H1 (cell line): ENCODE measurements at regions not wholly inside any gene's neighbourhood (a gene's known extent, or its start where the extent isn't known, plus 50 kb on each side); places are given as distances from the start of the nearest gene placed in this dataset.

ENCODE experiments used
- CTCF ChIA-PET: fragments of 300-600 bp; sonication (Branson Sonifier 250); formaldehyde crosslinking; loops from one replicate; lab custom pipeline; 2021; ENCODE audit not compliant: partially characterized antibody; lab: Charles Lee
- POLR2A ChIA-PET: fragments of 300-600 bp; sonication (Branson Sonifier 250); formaldehyde crosslinking; loops from one replicate; lab custom pipeline; 2021; ENCODE audit warnings: inconsistent platforms; ENCODE audit not compliant: partially characterized antibody; lab: Charles Lee
- DNase-seq, 2 experiments: peaks; one replicate each; pipeline versions ENCODE4 v3.0.0 to v3.0.0-alpha.2; 2010 to 2022; ENCODE audit warnings: low spot score in 2 of 2, low read depth in 1 of 2, mixed read lengths in 1 of 2
- FAIRE-seq: peaks from 2 replicates; lab custom pipeline; 2011; peaks lifted over from hg19 to GRCh38; lab: Jason Lieb, UNC
- H2AFZ ChIP-seq: 2 replicates; pipeline ENCODE4 v1.8.1; 2012; ENCODE audit warnings: low read length, inconsistent platforms
- H2AK5ac ChIP-seq: 2 replicates; pipeline ENCODE4 v1.6.1; 2013; ENCODE audit warnings: low read depth, low read length
- H2BK120ac ChIP-seq: replicated peaks from 2 replicates; pipeline ENCODE3; 2013; ENCODE audit warnings: low read depth, low read length, inconsistent platforms
- H2BK12ac ChIP-seq: 2 replicates; pipeline ENCODE4 v1.6.1; 2013; ENCODE audit warnings: low read depth, low read length
- H2BK15ac ChIP-seq: 2 replicates; pipeline ENCODE4 v1.6.1; 2013; ENCODE audit warnings: low read length
- H2BK20ac ChIP-seq: 2 replicates; pipeline ENCODE4 v1.6.1; 2013; ENCODE audit warnings: low read length
- H2BK5ac ChIP-seq: 2 replicates; pipeline ENCODE4 v1.6.1; 2013; ENCODE audit warnings: low read depth, low read length
- H3K14ac ChIP-seq: 2 replicates; pipeline ENCODE4 v1.6.1; 2013; ENCODE audit warnings: inconsistent platforms; ENCODE audit not compliant: insufficient read length
- H3K18ac ChIP-seq: 2 replicates; pipeline ENCODE4 v1.6.1; 2013; ENCODE audit warnings: low read length; ENCODE audit errors: extremely low read depth
- H3K23ac ChIP-seq: 2 replicates; pipeline ENCODE4 v1.6.1; 2013; ENCODE audit warnings: inconsistent platforms; ENCODE audit not compliant: insufficient read length
- H3K23me2 ChIP-seq: 2 replicates; pipeline ENCODE4 v1.6.1; 2013; ENCODE audit warnings: low read depth, low read length
- H3K27ac ChIP-seq: 2 replicates; pipeline ENCODE4 v1.6.1; 2011; ENCODE audit warnings: low read depth, low read length, inconsistent platforms
- H3K27me3 ChIP-seq, 4 experiments: replicated peaks in 1 of 4; 1 replicate in 1 of 4; 2 replicates in 3 of 4; pipeline versions ENCODE4 v1.6.1 to v1.8.1; 2011 to 2013; ENCODE audit warnings: low read length in 3 of 4, mild to moderate bottlenecking in 3 of 4, inconsistent platforms in 2 of 4, mixed read lengths in 2 of 4, moderate library complexity in 1 of 4; ENCODE audit not compliant: control insufficient read depth in 3 of 4, insufficient read depth in 3 of 4; ENCODE audit errors: extremely low read depth in 1 of 4
- H3K36me3 ChIP-seq, 4 experiments: 2 replicates each; pipeline versions ENCODE4 v1.6.1 to v1.8.1; 2011 to 2013; ENCODE audit warnings: mild to moderate bottlenecking in 4 of 4, low read length in 3 of 4, moderate library complexity in 2 of 4, control low read depth in 1 of 4, inconsistent platforms in 1 of 4; ENCODE audit not compliant: insufficient read depth in 4 of 4, control insufficient read depth in 2 of 4
- H3K4ac ChIP-seq: replicated peaks from 2 replicates; pipeline ENCODE3; 2013; ENCODE audit warnings: low read length, low read depth, mixed read lengths, inconsistent platforms; ENCODE audit not compliant: insufficient read length
- H3K4me1 ChIP-seq, 4 experiments: replicated peaks in 1 of 4; 1 replicate in 1 of 4; 2 replicates in 3 of 4; pipeline versions ENCODE4 v1.6.1 to v1.8.1; 2011 to 2013; ENCODE audit warnings: low read length in 3 of 4, inconsistent platforms in 2 of 4, mixed read lengths in 1 of 4; ENCODE audit not compliant: insufficient read depth in 4 of 4, control insufficient read depth in 3 of 4
- H3K4me2 ChIP-seq, 2 experiments: 2 replicates each; pipeline versions ENCODE4 v1.6.1 to v1.8.1; 2011 to 2013; ENCODE audit warnings: low read depth in 2 of 2, low read length in 2 of 2, control low read depth in 1 of 2, inconsistent platforms in 1 of 2, mild to moderate bottlenecking in 1 of 2; ENCODE audit not compliant: insufficient read depth in 1 of 2
- H3K4me3 ChIP-seq, 4 experiments: fragments of 200-600, 300-600 bp in 1 of 4; sonication (generic), shearing (Covaris generic), sonication (Bioruptor Twin) in 1 of 4; 2 replicates each; pipeline versions ENCODE4 v1.5.1 to v1.8.1; 2011 to 2016; ENCODE audit warnings: low read length in 4 of 4, low read depth in 3 of 4, control low read depth in 2 of 4, inconsistent platforms in 2 of 4, mild to moderate bottlenecking in 2 of 4, mixed read lengths in 1 of 4, moderate library complexity in 1 of 4; ENCODE audit not compliant: insufficient read depth in 2 of 4; ENCODE audit errors: extremely low read depth in 1 of 4
- H3K56ac ChIP-seq: replicated peaks from 2 replicates; pipeline ENCODE3; 2013; ENCODE audit warnings: low read depth, mild to moderate bottlenecking, mixed read lengths, low read length, inconsistent platforms; ENCODE audit not compliant: insufficient read length
- H3K79me1 ChIP-seq: 2 replicates; pipeline ENCODE4 v1.6.1; 2013; ENCODE audit warnings: low read depth, low read length, control low read depth
- H3K79me2 ChIP-seq, 2 experiments: 2 replicates each; pipeline versions ENCODE4 v1.6.1 to v1.8.1; 2012 to 2013; ENCODE audit warnings: low read length in 2 of 2, mild to moderate bottlenecking in 2 of 2, inconsistent platforms in 1 of 2; ENCODE audit not compliant: insufficient read depth in 2 of 2, control insufficient read depth in 1 of 2
- H3K9ac ChIP-seq, 4 experiments: replicated peaks in 1 of 4; 1 replicate in 1 of 4; 2 replicates in 3 of 4; pipeline versions ENCODE4 v1.6.1 to v1.8.1; 2011 to 2013; ENCODE audit warnings: low read depth in 3 of 4, low read length in 3 of 4, control low read depth in 2 of 4, mild to moderate bottlenecking in 2 of 4, moderate library complexity in 2 of 4, inconsistent platforms in 1 of 4; ENCODE audit errors: extremely low read depth in 1 of 4
- H3K9me3 ChIP-seq, 2 experiments: 2 replicates each; pipeline versions ENCODE4 v1.6.1 to v1.8.1; 2012 to 2013; ENCODE audit warnings: mild to moderate bottlenecking in 2 of 2, moderate library complexity in 2 of 2, control low read depth in 1 of 2, inconsistent platforms in 1 of 2, low read depth in 1 of 2, low read length in 1 of 2, mixed read lengths in 1 of 2; ENCODE audit not compliant: insufficient read depth in 2 of 2
- H4K20me1 ChIP-seq, 2 experiments: replicated peaks in 1 of 2; 2 replicates each; pipeline versions ENCODE3 to v1.8.1; 2011 to 2013; ENCODE audit warnings: inconsistent platforms in 2 of 2, low read length in 2 of 2, mild to moderate bottlenecking in 1 of 2; ENCODE audit not compliant: insufficient read depth in 2 of 2, control insufficient read depth in 1 of 2
- H4K5ac ChIP-seq: 2 replicates; pipeline ENCODE4 v1.6.1; 2013; ENCODE audit warnings: low read length, low read depth, mixed read lengths, inconsistent platforms; ENCODE audit not compliant: insufficient read length
- H4K8ac ChIP-seq: 2 replicates; pipeline ENCODE4 v1.8.0; 2013; ENCODE audit warnings: mild to moderate bottlenecking, moderate library complexity, low read length, inconsistent platforms; ENCODE audit not compliant: insufficient read depth; ENCODE audit errors: extremely low read depth
- H4K91ac ChIP-seq: replicated peaks from 2 replicates; pipeline ENCODE3; 2013; ENCODE audit warnings: low read length, mixed read lengths, inconsistent platforms; ENCODE audit not compliant: insufficient read length
- CBX8 ChIP-seq: fragments of 300-800, 300-1000 bp; sonication (generic); IDR thresholded peaks from 2 replicates; pipeline ENCODE4 v1.7.1; 2016; ENCODE audit warnings: low read depth, low read length, borderline replicate concordance
- CHD2 ChIP-seq: IDR thresholded peaks from 2 replicates; pipeline ENCODE4 v1.6.1; 2012; ENCODE audit warnings: low read length, improper control_type of control experiment
- CREB1 ChIP-seq: IDR thresholded peaks from 2 replicates; pipeline ENCODE4 v1.6.1; 2012; ENCODE audit warnings: inconsistent platforms
- GTF2F1 ChIP-seq: IDR thresholded peaks from 2 replicates; pipeline ENCODE4 v1.6.1; 2012; ENCODE audit warnings: low read depth, low read length, improper control_type of control experiment, borderline replicate concordance
- KDM4A ChIP-seq: IDR thresholded peaks from one replicate; pipeline ENCODE4 v1.7.1; 2012; ENCODE audit warnings: low read depth, mild to moderate bottlenecking, moderate library complexity, low read length, inconsistent platforms; ENCODE audit not compliant: severe bottlenecking
- NRF1 ChIP-seq: IDR thresholded peaks from 2 replicates; pipeline ENCODE4 v1.6.1; 2011; ENCODE audit warnings: mild to moderate bottlenecking, low read depth, low read length, improper control_type of control experiment
- SIN3A ChIP-seq, 2 experiments: IDR thresholded peaks in 1 of 2; conservative IDR thresholded peaks in 1 of 2; 2 replicates each; pipeline ENCODE4 v1.6.1; 2011 to 2012; ENCODE audit warnings: low read length in 2 of 2, improper control_type of control experiment in 1 of 2, low read depth in 1 of 2, mild to moderate bottlenecking in 1 of 2
- YY1 ChIP-seq: IDR thresholded peaks from 2 replicates; pipeline ENCODE4 v1.6.1; 2011; ENCODE audit warnings: low read depth, mild to moderate bottlenecking, low read length
- WGBS, 2 experiments: shearing (Covaris generic) in 1 of 2; methylation state at CpG; one replicate each; pipeline versions ENCODE4 v1.1.6 to v1.1.7; 2013 to 2015; ENCODE audit warnings: low lambda C conversion rate in 2 of 2, mixed read lengths in 2 of 2, inconsistent platforms in 1 of 2, low coverage in 1 of 2, missing lambda C conversion rate in 1 of 2; ENCODE audit not compliant: insufficient replicate concordance in 2 of 2, insufficient coverage in 1 of 2, insufficient read length in 1 of 2; ENCODE audit errors: extremely low coverage in 1 of 2, missing lambda C conversion rate in 1 of 2; 5-methylcytosine and 5-hydroxymethylcytosine counted together

DNA sequence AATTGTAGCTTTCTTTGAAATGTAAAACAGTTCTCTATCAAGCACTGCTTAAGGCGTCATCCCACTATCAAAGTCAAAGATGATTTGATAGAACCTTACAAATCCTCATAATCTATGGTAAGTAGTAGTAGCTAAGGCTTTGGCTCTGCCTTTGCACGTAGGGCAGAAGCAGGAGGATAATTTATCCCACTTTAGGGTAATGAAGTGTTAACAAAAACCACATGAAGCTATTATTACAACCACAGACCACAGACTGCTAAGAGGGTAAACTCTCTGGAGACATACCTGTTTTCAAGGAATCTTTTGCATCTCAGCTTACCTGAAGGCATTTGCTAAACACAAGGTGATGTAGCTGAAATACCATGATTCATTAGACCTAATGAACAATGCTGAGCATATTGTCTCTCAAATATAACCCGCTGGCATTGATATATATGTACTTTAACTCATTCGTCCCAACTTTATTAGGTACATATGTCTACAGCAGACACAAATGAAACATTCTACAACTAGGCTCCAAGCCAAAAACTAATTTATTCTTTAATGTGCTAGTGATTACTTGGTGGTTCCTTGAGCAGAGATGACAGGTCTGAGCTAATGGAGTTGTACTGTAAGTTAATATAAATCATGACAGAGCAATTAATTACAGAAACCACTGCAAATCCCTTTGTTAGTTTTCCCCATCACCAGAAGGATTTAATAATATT, 368.8 kb downstream of the ETNK1 start:
- no peaks in the 10 kb centered on the region for H3K79me2 ChIP-seq
- no peak overlapping the region for H4K5ac ChIP-seq
- no peak for DNase-seq
- no peaks in the 10 kb centered on the region for H3K27me3 ChIP-seq
- H3K56ac ChIP-seq = no peak overlapping the region
- H3K79me1 ChIP-seq = no peaks in the 10 kb centered on the region
- H3K14ac ChIP-seq = no peak overlapping the region
- H2AK5ac ChIP-seq = no peak overlapping the region
- H2BK20ac ChIP-seq = no peak overlapping the region
- H2AFZ ChIP-seq = peak overlapping the region; percentile 7; the same call in 1 of the 2 replicates
- H4K8ac ChIP-seq = no peak overlapping the region
- no peak overlapping the region for H2BK12ac ChIP-seq
- TF ChIP-seq CBX8 (no peak), NRF1 (no peak), SIN3A (conservative IDR thresholded peaks at IDR 0.05 in 1 of 2, IDR thresholded peaks at IDR 0.05 in 1 of 2; ENCODE audit: low read depth in 1 of 2, low read length in 2 of 2) (no peak), GTF2F1 (no peak), CREB1 (no peak), CHD2 (no peak), YY1 (no peak), KDM4A (no peak)
- H3K4me1 ChIP-seq = peaks cover 2 to 8% (median 3%) of the 10 kb centered on the region in 4 experiments; a peak in 4 of 7 replicates
- peak overlapping the region; percentile 15 to 22; a peak in 1 of 4 replicates for H3K4me2 ChIP-seq
- no peak overlapping the region for H3K9ac ChIP-seq
- no peak overlapping the region for H2BK5ac ChIP-seq
- no peak overlapping the region for H3K4ac ChIP-seq
- H3K23ac ChIP-seq = no peak overlapping the region
- no peaks in the 10 kb centered on the region for H3K23me2 ChIP-seq
- 63% methylated on average over 4 of the region's 4 CpGs; no CpG with 5 or more reads in 1 of the 2 experiments for WGBS, 2 experiments
- POLR2A ChIA-PET = no interaction called here
- no peak overlapping the region for H3K18ac ChIP-seq
- H3K4me3 ChIP-seq = no peak overlapping the region
- CTCF ChIA-PET = interaction anchor here (0.6 to 2.8 kb wide), 7 partner anchors 9 to 228 kb away, joined by 3 to 11 read pairs (median 4); no protein-coding TSS in a partner anchor
- H3K9me3 ChIP-seq = no peaks in the 10 kb centered on the region
- no peak overlapping the region for H2BK120ac ChIP-seq
- no peaks in the 10 kb centered on the region for H4K20me1 ChIP-seq
- FAIRE-seq = no peak
- no peak overlapping the region for H2BK15ac ChIP-seq
- H4K91ac ChIP-seq = no peak overlapping the region
- H3K27ac ChIP-seq = no peak overlapping the region
- no peaks in the 10 kb centered on the region for H3K36me3 ChIP-seq
